GM21619 (cell line): ENCODE measurements at regions not wholly inside any gene's neighbourhood (a gene's known extent, or its start where the extent isn't known, plus 50 kb on each side); places are given as distances from the start of the nearest gene placed in this dataset.
A peak's percentile ranks its signal among the peaks of the same experiment; 100 is the strongest.

Experiments used
- ATAC-seq: cut with Tn5 transposase; IDR thresholded peaks from one replicate; pipeline ENCODE4 v1.9.1; 2021; ENCODE audit not compliant: unreplicated experiment

GRCh38 chr2:136221026-136221425 lies 103.1 kb upstream of the CXCR4 start:
- no peak for ATAC-seq

- ATAC-seq, result no peak
Observed at GRCh38 chr2:136219963-136220362, 102.0 kb upstream of the CXCR4 start.

- no peak for ATAC-seq
Observed at GRCh38 chr2:136219341-136219740, 101.4 kb upstream of the CXCR4 start.

- ATAC-seq, result peak; percentile 52
Observed at GRCh38 chr2:136217996-136218395, 100.0 kb upstream of the CXCR4 start.

- ATAC-seq, result no peak
Observed at GRCh38 chr2:136215908-136216472, 98.0 kb upstream of the CXCR4 start.

GRCh38 chr2:136215449-136215848 lies 97.5 kb upstream of the CXCR4 start:
- no peak for ATAC-seq

- no peak for ATAC-seq
Observed at GRCh38 chr2:136214307-136215200, 96.6 kb upstream of the CXCR4 start.

- ATAC-seq, result no peak
Observed at GRCh38 chr2:136213836-136214235, 95.9 kb upstream of the CXCR4 start.

GRCh38 chr2:136212426-136213378 lies 94.8 kb upstream of the CXCR4 start:
- peak; percentile 76 for ATAC-seq

- ATAC-seq, result no peak
Observed at GRCh38 chr2:136211701-136212100, 93.8 kb upstream of the CXCR4 start.

GRCh38 chr2:136210822-136211221 lies 92.9 kb upstream of the CXCR4 start:
- no peak for ATAC-seq

- no peak for ATAC-seq
Observed at GRCh38 chr2:136210455-136210805, 92.5 kb upstream of the CXCR4 start.

- no peak for ATAC-seq
Observed at GRCh38 chr2:136209561-136210454, 91.9 kb upstream of the CXCR4 start.

- no peak for ATAC-seq
Observed at GRCh38 chr2:136208682-136209420, 90.9 kb upstream of the CXCR4 start.

- ATAC-seq, result no peak
Observed at GRCh38 chr2:136207665-136208064, 89.7 kb upstream of the CXCR4 start.

GRCh38 chr2:136207030-136207623 lies 89.2 kb upstream of the CXCR4 start:
- ATAC-seq, result peak; percentile 53

- peak; percentile 91 for ATAC-seq
Observed at GRCh38 chr2:136206613-136207012, 88.7 kb upstream of the CXCR4 start.

- no peak for ATAC-seq
Observed at GRCh38 chr2:136205615-136206014, 87.7 kb upstream of the CXCR4 start.

- ATAC-seq, result no peak
Observed at GRCh38 chr2:136204971-136205370, 87.0 kb upstream of the CXCR4 start.
